Stimulated activated CD4-positive, alpha-beta T cell treated with anti-CD3 and anti-CD28 coated beads, Interleukin-15, amount 100 ng/mL, for 1 hour (primary cell): ENCODE measurements at regions not wholly inside any gene's neighbourhood (a gene's known extent, or its start where the extent isn't known, plus 50 kb on each side); places are given as distances from the start of the nearest gene placed in this dataset.

ENCODE experiments used
- DNase-seq, 2 donors: peaks; one replicate each; pipeline ENCODE4 v3.0.0-alpha.2; 2020; ENCODE audit warnings: low read depth in 1 of 2, low spot score in 1 of 2

DNA sequence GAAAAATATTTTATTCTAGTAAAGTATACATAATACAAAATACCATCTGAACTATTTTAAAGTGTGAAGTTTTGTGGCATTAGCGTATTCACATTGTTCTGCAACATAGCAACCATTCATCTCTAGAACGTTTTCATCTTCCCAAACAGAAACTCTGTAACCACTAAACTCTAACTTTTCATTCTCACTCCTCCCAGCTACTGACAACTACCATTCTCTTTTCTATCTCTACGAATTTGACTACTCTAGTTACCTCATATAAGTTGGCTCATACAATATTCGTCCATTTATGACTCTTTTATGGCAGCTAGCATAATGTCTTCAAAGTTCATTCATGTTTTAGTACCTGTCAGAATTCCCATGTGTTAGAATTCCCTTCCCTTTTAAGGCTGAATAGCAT lies 150.5 kb upstream of the MIR17HG start:
- no peak for DNase-seq

DNA sequence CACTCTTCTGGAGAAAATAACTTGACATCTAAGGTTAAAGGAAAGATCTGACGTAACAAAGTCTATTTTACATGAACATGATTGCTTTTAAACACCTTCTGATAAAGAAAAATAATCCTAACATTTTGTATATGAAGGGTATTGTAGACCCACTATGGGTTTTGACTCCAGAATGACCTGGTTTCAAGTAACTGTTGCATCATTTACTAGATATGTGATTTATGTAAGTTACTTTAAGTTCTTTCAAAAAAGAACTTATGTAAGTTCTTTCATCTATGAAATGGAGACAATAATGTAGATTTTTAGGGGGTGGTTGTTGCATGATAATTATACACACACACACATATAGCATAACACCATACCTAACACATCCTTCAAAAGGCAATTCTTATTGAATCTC lies 147.6 kb upstream of the MIR17HG start:
- DNase-seq, result no peak

DNA sequence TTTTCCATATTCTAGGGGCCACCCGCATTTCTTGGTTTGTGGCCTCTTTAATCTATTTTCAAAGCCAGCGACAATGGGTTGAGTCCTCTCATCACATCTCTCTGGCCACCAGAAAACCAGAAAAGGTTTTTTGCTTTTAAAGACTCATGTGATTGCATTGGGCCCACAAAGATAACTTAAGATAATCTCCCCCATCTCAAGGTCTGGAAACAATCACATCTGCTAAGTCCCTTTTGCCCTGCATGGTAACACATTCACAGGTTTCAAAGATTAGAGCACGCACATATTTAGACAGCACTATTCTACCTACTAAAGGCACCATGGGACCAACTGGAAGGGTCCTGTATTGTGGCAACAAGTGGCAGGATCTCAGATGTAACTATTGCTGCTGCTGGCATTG lies 147.0 kb upstream of the MIR17HG start:
- no peak for DNase-seq

DNA sequence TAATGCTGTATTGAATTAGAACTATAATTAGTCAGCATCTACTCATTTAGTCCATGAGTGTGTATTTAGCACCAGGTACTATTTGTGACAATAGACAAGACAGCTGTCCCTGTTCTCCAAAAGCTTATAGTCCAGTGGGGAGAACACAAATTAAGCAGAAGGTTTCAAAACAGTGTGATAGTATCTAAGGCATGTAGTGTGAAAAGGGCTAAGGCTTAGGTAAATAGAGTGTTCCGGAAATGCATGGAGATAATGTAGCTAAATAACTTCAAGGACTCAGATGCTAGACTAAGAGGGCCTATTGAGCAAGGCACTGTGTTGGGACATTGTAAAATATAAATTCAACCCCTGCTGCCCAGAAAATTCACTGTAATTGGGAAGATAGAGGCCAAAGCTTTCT lies 144.1 kb upstream of the MIR17HG start:
- no peak for DNase-seq

DNA sequence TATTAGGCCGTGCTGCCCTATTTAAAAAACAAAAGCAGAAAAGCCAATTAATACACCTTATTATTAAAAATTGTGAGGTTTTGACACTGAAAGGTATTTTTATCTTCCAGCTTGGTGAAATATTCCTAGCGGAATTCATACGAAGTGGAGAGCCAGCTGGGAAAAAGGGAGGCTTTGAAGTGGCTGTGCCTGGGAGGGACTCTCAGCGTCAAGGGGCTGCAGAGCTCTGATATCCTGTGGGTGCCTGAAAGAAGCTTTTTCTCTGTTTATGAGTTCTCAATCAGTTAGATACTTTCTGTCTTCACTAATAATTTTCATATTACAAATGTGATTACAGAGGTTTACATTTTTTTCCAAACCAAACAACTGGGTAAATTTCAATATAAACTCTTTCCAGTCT lies 140.2 kb upstream of the MIR17HG start:
- no peak for DNase-seq

DNA sequence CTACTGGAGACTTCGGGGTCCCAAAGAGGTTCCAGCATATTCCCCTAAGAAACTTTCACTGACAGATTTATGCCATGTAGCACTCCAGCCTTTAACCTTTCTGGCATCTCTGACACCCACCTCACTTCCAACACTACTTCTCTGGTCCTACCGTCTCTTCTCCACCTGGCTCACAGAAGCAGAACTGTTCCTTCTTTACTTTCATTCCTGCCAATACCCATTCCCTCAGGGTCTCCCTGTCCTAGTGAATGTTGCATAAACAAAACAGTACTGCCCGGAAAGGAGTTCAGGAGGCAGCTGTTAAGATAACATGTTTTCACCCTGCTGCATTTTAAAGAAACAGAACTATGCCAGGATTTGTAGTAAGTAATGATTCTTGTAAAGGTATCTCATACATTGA lies 136.0 kb upstream of the MIR17HG start:
- no peak for DNase-seq

DNA sequence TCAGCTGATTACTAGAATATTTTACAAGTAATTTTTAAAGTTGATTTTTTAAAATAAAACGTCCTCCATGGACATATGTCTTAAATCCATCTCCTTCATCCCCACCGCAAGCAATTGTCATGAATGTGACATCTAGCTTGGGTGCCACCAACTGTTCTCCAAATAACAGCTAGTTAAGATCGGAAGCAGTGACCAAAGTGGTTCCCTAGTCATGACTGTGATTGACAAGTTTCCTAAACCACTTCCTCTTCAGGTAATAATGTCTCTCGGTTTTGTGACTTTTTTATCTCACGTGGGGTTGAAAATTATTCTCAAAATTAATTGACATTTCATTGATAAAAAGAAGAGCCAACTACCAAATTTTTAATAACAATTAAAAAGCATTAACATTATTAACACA lies 135.3 kb upstream of the MIR17HG start:
- DNase-seq, result no peak

DNA sequence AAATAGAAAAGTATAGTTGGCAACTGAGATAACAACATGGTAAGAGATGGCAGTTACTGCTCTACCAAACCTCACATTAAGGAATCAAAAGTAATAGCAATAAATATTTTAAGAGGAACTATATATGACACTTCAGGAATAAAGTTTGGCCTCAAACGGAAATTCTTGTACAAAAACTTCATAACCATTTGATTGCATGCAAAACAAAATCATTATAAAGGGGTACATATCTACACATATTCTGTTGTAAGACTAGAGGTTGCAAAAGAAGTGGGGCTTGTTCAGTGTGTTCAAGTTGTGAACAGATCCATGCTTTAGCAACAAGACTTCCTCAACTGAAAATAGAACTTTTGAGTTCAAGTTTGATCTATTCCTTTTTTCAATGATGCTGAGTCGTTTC lies 133.5 kb upstream of the MIR17HG start:
- DNase-seq, result no peak

DNA sequence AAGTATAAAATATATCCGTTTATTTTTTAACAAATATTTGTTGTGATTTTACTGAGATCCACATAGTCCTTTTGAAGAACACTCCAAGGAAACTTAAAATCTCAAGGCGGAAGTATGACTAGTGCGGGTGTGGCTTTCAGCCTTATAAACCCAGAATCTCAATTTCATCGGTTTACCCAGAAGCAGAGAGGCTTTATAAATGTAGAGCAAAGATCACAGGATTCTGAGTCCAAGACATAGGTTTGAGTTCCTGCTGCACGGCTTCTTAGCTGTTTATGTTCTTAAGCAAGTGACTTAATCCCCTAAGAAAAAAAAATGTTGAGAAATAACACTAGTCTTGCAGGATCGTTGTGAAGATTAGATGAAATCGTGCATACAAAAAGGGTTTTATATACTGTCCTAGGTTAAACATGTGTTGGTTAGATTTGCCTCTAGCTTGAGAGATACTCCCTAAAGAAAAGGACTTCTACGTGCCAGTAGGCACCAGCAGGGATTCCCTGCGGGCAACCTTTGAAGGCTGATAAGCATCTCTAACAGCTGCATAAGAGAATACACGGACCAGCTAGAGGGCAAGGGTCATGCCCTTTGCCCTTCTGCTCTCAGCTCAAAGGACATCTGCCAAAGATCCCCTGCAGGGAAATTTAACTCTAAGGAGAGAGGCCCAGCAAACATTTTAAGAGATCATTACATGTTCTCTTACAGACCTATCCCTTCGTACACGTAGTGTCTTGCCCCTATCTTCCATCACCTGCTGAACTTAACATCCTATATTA lies 130.4 kb upstream of the MIR17HG start:
- DNase-seq, result no peak

DNA sequence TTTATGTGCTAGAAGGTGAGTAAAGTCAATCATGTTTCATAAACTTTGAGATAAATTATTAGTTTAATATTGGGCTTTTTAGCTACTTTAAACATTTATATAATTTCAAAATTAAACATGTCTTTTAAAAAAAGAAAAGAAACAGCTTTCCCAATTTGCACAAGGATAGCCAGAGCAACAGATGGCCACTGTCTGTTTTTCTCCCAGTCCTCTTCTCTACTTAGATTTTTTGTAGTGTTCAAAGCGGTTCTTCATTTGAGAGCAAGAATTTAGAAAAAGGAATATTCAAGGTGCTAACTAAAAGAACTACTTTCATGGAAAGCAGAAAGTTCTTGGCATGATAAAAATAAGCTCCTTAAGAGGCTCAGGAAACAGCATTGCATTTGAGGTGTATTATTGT lies 128.3 kb upstream of the MIR17HG start:
- no peak for DNase-seq

DNA sequence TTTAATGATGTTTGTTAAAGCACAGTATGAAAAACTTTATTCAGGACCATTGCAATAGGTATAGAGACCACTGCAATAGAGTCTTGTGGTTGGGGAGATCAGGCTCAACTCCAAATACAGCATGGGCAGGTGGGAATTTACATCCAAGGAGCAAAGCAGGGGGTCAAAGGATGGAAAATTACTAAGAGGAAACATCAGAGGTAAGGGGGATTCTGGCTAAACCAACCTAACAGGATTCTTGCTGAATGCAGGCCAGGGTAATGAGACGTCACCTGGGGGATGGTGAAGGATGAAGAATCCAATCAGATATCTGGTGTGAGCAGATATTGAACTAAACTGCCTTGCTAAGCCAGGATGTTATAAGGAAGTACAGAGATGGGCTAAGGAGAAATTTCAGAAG lies 126.6 kb upstream of the MIR17HG start:
- no peak for DNase-seq

DNA sequence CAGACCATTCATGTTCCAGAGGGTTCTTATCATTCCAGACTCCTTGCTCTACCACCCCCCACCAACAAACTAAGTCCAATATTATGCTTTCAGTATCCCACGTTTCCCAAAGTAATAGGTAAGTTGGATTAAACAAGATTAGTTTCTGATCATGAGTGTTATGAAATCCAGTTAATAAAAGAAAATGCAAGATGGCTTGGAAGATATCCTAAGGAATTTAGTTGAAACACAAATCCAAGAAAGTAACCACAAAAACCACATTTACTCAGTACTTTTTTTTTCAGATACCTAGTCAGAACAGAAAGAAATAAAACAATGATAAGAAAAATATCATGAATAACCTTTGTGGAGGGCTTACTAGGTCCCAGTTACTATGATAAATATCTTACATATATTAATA lies 119.4 kb upstream of the MIR17HG start:
- no peak for DNase-seq

DNA sequence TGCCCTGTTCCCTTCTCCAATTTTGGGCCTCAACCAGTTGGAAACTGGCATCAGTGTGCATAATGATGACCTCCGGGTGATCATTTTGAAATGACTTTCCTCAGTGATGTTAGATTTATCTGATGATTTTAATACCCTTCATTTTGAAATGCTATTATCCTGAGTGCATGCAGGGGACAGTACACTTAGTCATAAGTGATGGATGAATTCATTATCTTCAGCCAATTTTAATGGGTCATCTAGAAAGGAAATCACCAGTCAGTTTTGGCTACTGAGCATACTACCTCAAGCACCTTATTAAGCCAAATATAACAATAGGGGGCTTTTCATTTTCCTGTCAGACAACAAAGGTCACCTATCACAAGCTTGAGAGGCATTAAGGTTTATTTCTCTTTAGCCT lies 118.5 kb upstream of the MIR17HG start:
- DNase-seq, result no peak

DNA sequence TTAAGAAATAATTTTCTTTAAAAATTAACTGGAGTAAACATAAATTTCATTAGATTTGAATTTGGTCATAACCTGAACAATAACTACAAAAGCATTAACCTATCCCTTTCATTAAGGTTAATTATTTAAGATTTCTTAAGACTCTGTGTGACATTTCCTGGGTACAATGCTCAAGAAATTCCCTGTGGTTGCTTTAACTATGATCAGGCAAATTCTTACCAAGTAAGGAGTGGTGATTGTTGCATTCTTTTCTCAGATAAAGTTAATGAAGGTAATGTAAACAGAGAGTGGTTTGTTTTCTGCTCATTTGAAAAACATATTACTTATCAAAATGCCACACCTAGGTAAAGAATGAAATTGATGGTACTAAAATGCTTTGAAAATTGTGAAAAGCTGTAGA lies 114.8 kb upstream of the MIR17HG start:
- no peak for DNase-seq

DNA sequence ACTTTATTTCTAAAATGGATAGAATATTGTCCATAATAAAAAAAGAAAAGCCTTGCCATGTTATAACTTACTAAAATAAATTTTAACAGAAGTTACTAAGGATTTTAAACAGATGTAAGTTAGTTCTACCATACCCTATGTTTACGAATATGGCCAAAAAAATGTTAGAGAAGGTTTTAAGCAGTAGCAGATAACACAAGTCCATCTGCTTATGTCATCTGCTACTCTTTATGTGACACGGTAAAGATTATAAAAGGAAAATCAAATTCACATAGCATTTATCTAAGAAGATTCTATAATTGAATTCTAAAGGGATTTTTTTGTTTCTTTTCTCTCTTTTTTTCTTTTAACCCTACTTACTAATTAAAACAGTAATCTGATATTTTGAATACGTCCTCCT lies 114.2 kb upstream of the MIR17HG start:
- no peak for DNase-seq

DNA sequence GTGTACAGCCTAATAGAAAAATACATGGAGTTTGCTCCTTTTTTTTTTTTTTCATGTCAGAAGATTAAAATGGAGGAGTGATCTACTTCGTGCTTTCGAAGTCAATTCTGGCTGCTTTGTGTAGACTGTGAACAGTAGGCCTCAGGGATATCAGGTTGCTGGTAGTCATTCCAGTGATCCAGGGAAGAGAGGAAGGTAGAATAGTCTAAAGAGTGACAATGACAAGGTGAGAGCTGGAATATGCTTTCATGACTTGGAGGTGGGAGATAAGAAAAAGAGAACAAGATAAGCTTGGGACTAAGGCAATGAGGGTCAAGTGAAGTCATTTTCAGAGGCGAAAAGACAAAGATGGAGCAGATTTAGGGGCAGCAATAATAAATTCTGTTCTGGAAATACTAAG lies 111.3 kb upstream of the MIR17HG start:
- no peak for DNase-seq

DNA sequence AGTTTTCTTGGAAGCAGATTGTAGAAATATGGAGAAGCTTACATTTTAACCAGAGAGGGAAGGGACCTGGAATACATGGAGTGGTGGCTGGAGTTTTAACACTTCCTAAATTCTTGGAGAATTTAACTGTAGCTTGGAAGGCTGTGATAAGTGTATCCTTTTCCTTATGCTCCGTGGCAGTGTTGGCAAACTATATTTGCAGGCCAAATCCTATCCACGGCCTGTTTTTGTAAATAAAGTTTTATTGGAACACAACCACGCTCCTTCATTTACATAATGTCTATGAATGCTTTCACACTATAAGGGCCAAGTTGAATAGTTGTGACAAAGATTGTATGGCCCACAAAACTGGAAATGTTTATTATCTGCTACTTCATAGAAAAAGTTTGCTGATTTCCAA lies 110.6 kb upstream of the MIR17HG start:
- no peak for DNase-seq

DNA sequence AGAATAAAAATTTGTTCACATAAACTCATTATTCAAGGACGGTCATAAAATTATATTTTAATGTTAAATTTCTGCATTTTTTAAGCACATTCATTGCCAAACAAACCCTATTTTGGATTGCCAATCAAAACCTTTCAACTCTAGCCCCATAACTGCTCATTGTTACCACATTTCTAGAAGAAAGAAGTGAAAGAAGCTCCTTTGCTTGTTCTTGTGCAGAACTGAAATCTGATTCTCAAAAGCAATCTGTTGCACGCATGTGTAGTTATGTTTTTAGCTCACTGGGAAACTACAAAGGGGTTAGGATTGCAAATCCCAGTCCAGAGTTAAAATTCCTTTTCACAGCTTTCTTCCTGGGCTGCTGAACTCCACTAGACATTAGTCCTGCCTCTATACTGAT lies 109.5 kb upstream of the MIR17HG start:
- DNase-seq, result no peak

DNA sequence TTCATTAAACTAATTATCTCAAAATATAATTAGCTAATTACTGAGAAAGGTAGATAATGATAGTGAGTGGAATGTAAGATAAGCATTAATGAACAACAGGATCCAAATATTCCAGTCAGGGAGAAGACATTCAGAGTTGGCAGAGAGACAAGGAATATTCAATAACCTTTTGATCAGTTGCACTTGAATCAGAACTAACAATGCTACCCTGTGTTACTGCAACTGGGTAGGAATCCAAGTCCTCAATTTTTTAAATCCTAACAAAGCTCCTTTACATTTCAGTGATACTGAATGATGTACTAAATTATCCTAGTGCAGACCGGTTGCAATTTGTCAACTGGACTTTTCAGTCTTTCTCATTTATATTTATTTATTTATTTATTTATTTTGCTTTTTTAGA lies 107.1 kb upstream of the MIR17HG start:
- no peak for DNase-seq

DNA sequence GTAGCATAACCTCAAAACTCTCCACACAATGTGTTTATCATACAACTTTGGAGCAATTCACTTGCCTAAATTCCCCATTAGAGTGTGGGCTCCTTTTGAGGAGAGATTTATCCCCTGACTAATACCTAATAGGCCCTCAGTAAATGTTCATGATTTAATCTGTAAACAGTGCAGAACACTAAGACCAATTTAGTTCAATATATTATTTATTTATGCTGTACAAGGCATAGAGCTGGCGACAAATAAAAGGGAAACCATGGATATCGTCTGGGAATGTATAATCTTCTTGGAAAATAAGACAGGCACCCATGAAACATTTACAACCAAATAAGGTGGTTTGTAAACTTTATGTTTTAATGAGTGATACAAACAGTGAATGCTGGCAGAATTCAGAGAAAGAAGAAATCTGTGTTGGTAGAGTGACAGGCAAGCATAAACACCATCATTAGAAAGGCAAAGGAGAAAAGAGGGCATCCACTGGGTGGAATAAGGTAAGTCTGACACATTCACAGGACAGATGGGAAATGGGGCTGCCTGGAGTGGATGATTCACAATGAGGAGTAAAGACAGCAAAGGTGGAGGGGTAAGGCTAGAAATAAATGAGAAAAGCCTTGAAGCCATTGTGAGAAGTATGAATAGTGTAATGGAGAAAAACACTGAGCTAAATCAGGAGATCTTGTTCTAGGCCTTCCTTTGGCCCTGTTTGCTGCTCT lies 106.1 kb upstream of the MIR17HG start:
- no peak for DNase-seq

DNA sequence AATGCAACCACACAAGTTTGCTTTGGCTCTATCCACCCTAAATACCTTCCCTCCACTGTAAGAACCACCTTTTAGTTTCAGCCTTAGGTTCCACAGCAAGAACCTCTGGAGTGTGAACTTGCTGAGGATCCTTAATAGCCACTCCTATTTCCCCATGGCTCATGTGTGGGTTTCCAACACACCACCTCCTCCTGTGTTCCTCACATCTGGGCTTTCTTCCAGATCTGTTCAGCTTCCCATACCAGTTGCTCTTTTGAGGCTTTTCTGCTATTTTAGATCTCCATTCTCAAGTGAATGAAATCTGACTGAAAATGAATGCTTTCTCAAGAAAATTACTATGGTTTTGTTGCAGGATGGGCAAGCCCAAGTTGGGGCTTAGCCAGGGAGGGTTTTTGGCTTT lies 104.8 kb upstream of the MIR17HG start:
- no peak for DNase-seq

DNA sequence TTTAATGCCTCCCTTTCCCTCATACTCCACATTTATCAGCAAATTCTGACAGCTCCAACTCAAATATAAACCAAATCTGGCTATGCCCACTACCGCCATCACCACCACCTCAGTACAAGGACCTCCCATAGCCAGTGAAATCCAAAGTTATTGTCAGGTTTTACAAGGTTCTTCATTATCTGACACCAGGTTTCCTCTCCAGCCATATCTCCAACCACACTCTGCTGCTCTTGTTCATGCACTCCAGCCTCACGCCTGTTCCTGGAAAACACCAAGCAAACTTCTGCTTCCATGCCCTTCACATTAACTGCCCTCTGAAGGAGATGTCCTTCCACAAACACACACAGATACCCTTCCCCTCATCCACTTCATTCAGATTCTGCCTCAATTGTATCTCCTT lies 102.2 kb upstream of the MIR17HG start:
- no peak for DNase-seq

DNA sequence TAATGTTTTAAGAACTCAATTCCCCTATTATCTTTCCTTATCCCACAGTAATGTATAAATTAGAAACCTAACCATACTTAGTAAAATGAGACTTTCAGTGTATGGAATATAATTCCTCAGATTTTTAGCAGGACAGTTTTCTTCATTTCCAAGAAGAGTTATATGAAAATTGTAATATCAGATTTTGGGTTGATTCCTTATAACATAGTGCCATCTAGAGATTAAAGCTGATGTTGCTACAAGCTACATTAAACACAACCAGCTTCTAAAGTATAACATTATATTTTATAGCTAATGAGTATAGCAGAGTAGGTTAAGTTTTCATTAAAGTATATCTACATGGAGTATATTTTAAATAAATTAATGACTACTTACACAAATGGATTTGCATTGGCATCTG lies 99.7 kb upstream of the MIR17HG start:
- DNase-seq, result no peak
